GM12872 (cell line): ENCODE measurements at regions not wholly inside any gene's neighbourhood (a gene's known extent, or its start where the extent isn't known, plus 50 kb on each side); places are given as distances from the start of the nearest gene placed in this dataset.

ENCODE experiments used
- TF ChIP-seq, protein P1 (sequence below): IDR thresholded peaks from 3 replicates; pipeline ENCODE4 v1.5.1; 2011; ENCODE audit warnings: low read depth, mild to moderate bottlenecking, low read length, moderate library complexity; ENCODE audit not compliant: insufficient read depth

GRCh38 chr11:87454241-87454640 is 416.5 kb downstream of the TMEM135 start:
- TF ChIP-seq, protein P1, sequence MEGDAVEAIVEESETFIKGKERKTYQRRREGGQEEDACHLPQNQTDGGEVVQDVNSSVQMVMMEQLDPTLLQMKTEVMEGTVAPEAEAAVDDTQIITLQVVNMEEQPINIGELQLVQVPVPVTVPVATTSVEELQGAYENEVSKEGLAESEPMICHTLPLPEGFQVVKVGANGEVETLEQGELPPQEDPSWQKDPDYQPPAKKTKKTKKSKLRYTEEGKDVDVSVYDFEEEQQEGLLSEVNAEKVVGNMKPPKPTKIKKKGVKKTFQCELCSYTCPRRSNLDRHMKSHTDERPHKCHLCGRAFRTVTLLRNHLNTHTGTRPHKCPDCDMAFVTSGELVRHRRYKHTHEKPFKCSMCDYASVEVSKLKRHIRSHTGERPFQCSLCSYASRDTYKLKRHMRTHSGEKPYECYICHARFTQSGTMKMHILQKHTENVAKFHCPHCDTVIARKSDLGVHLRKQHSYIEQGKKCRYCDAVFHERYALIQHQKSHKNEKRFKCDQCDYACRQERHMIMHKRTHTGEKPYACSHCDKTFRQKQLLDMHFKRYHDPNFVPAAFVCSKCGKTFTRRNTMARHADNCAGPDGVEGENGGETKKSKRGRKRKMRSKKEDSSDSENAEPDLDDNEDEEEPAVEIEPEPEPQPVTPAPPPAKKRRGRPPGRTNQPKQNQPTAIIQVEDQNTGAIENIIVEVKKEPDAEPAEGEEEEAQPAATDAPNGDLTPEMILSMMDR = no peak

- TF ChIP-seq, protein P1 = no peak
Measured at GRCh38 chr11:87453531-87454089, 415.9 kb downstream of the TMEM135 start.

GRCh38 chr11:87451395-87451794 is 413.7 kb downstream of the TMEM135 start:
- TF ChIP-seq, protein P1 = no peak

DNA sequence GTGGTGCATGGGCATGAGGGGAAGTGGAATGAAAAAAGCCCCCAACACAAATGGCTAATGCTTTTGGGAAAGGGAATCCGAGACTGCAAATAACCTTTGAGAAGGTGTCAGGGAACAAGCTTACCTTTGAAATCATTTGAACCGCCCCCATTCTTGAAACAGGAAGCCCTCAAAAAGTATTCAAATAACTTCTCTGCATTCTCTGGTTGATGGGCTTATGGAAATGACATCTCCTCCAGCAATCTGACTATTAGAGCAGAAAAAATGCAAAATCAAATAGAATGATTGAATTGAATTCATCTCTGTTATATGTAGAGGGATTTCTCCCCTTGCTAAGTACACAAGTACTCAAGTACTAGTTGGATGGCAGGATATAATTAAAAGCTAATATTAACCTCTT is 409.9 kb downstream of the TMEM135 start:
- TF ChIP-seq, protein P1 = no peak

DNA sequence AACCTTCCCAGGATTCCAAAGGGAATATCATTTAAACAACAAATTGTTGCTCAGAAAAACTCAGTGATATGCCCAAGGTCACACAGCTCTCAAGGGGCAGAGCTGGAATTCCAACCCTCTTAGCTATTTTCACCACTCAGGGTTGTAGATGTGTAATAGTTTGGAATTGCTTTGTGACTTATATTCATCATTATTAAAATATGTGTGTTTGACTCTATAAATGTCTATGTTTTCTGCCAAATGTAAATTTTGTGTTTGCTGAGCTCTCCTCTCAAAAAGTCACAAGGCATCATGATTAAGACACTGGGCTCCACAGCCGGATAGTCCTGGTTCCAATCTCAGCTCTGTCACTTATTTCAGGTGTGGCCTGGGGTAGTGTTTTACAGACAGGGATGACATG is 407.3 kb downstream of the TMEM135 start:
- TF ChIP-seq, protein P1 = no peak

- TF ChIP-seq, protein P1 = no peak
Measured at GRCh38 chr11:87443707-87444106, 406.0 kb downstream of the TMEM135 start.

- TF ChIP-seq, protein P1 = no peak
Measured at GRCh38 chr11:87440076-87440770, 402.5 kb downstream of the TMEM135 start.
